Lower leg skin (tissue), 3 donors: ENCODE measurements at regions not wholly inside any gene's neighbourhood (a gene's known extent, or its start where the extent isn't known, plus 50 kb on each side); places are given as distances from the start of the nearest gene placed in this dataset.

ENCODE experiments used
- POLR2A ChIP-seq, 2 donors: fragments of 450-650 bp; IDR thresholded peaks; one replicate each; pipeline ENCODE4 v1.6.1; 2016 to 2017; ENCODE audit warnings: antibody characterized with exemption in 2 of 2, mild to moderate bottlenecking in 1 of 2, moderate library complexity in 1 of 2
- TF ChIP-seq, protein P1 (sequence below), 3 donors: fragments of 450-650 bp; IDR thresholded peaks; one replicate each; pipeline ENCODE4 v1.5.1; 2016; ENCODE audit warnings: antibody characterized with exemption in 3 of 3, mild to moderate bottlenecking in 3 of 3, moderate library complexity in 2 of 3

DNA sequence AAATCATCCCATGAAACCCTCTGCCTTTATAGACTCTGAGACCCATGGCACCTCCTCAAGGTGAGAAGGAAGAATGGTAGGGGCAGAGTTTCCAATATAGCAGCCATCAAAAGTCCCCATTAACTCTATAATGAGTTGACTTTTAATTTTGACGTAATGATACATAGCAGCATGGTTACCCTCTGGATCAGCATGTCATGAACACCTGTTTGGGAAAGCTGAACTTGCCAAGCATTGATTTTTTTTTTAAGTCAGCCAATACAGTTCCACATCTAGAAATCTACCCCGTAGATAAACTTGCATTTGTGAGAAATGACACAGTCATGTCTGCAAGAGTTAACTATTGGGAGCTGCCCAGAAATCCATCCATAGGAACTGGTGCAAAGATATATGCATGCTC lies 191.8 kb downstream of the TMEM114 start:
- TF ChIP-seq, protein P1, sequence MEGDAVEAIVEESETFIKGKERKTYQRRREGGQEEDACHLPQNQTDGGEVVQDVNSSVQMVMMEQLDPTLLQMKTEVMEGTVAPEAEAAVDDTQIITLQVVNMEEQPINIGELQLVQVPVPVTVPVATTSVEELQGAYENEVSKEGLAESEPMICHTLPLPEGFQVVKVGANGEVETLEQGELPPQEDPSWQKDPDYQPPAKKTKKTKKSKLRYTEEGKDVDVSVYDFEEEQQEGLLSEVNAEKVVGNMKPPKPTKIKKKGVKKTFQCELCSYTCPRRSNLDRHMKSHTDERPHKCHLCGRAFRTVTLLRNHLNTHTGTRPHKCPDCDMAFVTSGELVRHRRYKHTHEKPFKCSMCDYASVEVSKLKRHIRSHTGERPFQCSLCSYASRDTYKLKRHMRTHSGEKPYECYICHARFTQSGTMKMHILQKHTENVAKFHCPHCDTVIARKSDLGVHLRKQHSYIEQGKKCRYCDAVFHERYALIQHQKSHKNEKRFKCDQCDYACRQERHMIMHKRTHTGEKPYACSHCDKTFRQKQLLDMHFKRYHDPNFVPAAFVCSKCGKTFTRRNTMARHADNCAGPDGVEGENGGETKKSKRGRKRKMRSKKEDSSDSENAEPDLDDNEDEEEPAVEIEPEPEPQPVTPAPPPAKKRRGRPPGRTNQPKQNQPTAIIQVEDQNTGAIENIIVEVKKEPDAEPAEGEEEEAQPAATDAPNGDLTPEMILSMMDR (IDR thresholded peaks at IDR 0.05), result no peak
- TF ChIP-seq POLR2A (IDR thresholded peaks at IDR 0.05), result no peak
